ENCODE measurements at regions not wholly inside any gene's neighbourhood (a gene's known extent, or its start where the extent isn't known, plus 50 kb on each side); places are given as distances from the start of the nearest gene placed in this dataset.

- Mint-ChIP-seq H3K4me1 (ENCODE audit: low read depth) (no peaks in the 10 kb centered on the region), H3K27ac (no peak overlapping the region), H3K36me3 (ENCODE audit: low read depth) (no peaks in the 10 kb centered on the region), H3K27me3 (peaks cover 4% of the 10 kb centered on the region), H3K9me3 (no peaks in the 10 kb centered on the region), H3K4me3 (no peak overlapping the region)
- no peak for DNase-seq
Measured at GRCh38 chr19:31668921-31669320, 319.7 kb upstream of the TSHZ3 start.

DNA sequence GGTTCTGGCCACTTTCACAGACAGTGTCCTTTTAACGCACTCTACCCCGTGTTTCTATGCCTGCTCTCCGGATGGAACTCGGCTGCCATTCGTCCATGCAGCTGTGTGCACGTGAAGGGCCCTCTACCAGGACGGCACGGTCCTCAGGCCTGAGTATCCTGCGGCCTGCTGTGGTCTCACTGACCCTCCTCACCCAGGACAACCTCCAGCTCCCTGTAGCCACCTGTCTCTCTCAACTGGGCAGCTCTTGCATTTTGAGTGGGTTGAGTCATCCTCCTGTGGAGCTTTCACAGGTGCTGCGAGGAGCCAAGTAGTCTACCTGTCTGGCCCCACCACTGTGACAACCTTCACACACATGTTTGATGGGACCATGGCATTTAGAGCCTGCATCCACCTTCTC is 321.7 kb upstream of the TSHZ3 start:
- Mint-ChIP-seq H3K4me1 (ENCODE audit: low read depth) (no peaks in the 10 kb centered on the region), H3K27ac (no peak overlapping the region), H3K4me3 (no peak overlapping the region), H3K9me3 (no peaks in the 10 kb centered on the region), H3K36me3 (ENCODE audit: low read depth) (no peaks in the 10 kb centered on the region), H3K27me3 (peaks cover 4% of the 10 kb centered on the region)
- DNase-seq = no peak

DNA sequence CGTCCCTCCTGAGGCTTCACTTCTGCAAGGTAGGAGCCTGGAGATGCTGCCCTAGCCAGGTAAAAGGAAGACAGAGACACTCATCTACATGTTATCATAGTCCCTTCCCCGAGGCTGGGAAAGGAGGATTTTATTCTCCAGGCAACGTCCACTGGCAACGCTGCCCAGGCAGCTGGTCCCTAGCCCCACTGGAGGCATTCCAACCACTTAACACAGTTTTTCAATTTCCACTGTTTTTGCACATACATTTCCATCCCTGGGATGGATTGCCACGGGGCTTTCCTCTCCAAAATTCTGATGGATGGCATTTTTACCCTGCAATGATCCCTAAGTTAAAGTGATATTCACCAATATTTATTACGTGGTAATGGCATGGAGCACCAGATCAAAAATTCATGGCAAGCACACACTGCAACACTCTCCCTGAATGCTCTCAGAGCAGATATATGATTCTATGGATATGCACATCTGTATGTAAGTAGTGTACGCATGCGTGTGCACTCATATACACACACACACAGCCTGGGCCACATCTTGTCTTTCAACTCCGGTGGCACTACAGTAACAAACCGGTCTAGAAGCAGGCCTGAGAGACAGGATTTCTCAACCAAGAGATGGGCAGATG is 322.3 kb upstream of the TSHZ3 start:
- no peak overlapping the region for H3K27ac Mint-ChIP-seq
- no peaks in the 10 kb centered on the region for H3K36me3 Mint-ChIP-seq (ENCODE audit: low read depth)
- peaks cover 4% of the 10 kb centered on the region for H3K27me3 Mint-ChIP-seq
- H3K4me1 Mint-ChIP-seq (ENCODE audit: low read depth) = no peaks in the 10 kb centered on the region
- no peaks in the 10 kb centered on the region for H3K9me3 Mint-ChIP-seq
- H3K4me3 Mint-ChIP-seq = no peak overlapping the region
- no peak for DNase-seq

DNA sequence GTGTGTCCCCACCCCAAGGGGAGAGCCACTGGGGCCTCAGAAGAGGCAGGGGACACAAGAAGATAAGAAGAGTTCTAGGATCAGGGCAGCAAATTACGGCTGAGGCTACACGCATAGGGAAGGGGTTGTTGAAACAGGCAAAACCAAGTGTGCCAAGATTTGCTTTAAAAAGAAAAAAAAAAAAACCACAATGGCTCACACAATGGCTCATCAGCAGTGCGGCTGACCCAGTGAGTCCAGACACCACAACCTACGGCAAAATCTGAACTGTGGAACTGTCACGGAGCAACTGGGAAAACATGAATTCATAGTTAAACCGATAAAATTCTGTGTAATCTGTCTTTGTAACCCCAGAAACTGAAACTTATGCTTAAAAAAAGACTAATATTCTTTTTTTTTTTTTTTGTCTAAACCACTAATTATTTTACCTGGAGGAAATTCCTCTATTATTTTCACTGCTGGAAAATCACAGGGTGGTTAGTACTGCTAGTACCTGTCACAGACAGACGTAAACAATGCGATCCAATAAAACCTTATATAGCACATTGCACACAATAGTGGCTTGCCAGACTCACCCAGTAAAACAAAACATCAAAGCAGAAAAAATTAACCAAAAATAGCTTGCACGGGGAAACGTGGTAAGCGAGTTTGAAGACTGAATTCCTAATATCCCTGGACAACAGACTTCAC is 325.4 kb upstream of the TSHZ3 start:
- DNase-seq = no peak
- no peak overlapping the region for H3K4me3 Mint-ChIP-seq
- no peak overlapping the region for H3K27ac Mint-ChIP-seq
- no peaks in the 10 kb centered on the region for H3K4me1 Mint-ChIP-seq (ENCODE audit: low read depth)
- H3K27me3 Mint-ChIP-seq = peaks cover 4% of the 10 kb centered on the region
- H3K9me3 Mint-ChIP-seq = no peaks in the 10 kb centered on the region
- H3K36me3 Mint-ChIP-seq (ENCODE audit: low read depth) = no peaks in the 10 kb centered on the region

DNA sequence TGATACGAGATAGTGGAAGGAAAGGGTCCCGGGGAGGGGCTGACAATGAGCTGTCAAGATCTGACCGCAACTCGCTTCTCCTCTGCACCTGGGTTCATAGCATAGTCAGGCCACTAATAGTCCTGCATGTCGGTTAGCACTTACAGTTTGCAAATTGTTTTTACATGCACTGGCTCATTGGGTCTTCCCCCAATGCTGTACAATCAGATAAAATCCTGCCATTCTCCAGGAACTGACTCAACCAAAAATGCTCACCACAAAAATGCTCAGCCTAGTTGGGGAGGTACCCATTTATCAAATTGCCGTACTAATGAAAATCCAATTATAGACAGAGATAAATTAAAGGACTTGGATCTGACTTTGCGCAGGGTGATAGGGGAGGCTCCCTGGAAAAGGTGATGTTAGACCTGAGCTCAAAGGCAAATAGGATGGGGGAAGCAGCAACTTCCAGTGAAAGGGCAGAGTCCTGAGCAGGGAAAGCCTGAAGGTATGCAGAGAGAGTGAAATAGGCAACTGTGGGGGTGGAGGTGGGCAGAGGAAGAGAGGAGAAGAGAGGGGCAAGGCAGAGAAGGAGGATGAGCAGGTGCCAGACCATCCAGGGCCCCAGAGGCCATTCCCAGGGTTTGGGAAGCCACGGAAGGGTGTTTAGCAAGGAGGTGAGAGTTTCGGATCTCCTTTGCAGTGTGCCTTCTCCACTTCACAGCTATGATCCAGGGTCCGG is 326.1 kb upstream of the TSHZ3 start:
- Mint-ChIP-seq H3K27me3 (peaks cover 4% of the 10 kb centered on the region), H3K27ac (no peak overlapping the region), H3K9me3 (no peaks in the 10 kb centered on the region), H3K36me3 (ENCODE audit: low read depth) (no peaks in the 10 kb centered on the region), H3K4me1 (ENCODE audit: low read depth) (no peaks in the 10 kb centered on the region), H3K4me3 (no peak overlapping the region)
- no peak for DNase-seq

DNA sequence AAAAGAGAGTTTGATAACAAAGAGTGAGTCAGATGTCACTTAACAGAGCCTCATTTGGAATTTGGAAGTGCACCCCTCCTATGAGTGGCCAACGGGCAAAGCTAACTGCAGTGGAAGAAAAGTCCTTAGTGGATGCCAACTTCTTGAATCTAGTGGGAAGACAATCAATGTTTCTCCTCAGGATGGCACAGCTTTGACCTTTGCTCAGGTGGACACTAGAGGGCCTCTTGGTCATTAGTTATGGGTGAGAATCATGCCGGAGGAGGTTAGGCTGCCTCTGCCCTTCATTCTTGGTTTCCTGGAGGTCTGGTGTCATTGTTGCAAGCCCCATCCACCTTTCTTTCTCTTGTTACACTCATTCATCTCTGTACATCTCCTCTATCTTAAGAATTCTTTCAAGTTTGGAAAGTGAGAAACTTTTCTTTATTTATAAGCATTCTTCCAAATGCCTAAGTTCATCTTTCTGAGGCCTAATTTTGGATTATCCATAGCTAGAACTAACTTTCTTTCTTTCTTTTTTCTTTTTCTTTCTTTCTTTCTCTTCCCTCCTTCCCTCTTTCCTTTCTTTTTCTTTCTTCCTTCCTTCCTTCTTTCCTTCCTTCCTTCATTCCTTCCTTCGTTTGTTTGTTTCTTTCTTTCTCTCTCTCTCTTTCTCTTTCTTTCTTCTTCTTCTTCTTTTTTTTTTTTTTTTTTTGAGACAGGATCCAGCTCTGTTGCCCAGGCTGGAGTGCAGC is 327.2 kb upstream of the TSHZ3 start:
- Mint-ChIP-seq H3K27ac (no peak overlapping the region), H3K36me3 (ENCODE audit: low read depth) (no peaks in the 10 kb centered on the region), H3K4me1 (ENCODE audit: low read depth) (no peaks in the 10 kb centered on the region), H3K27me3 (peaks cover 4% of the 10 kb centered on the region), H3K9me3 (no peaks in the 10 kb centered on the region), H3K4me3 (no peak overlapping the region)
- no peak for DNase-seq

- no peaks in the 10 kb centered on the region for H3K36me3 Mint-ChIP-seq (ENCODE audit: low read depth)
- peaks cover 3% of the 10 kb centered on the region for H3K27me3 Mint-ChIP-seq
- H3K4me1 Mint-ChIP-seq (ENCODE audit: low read depth) = no peaks in the 10 kb centered on the region
- H3K27ac Mint-ChIP-seq = no peak overlapping the region
- no peak for DNase-seq
- no peak overlapping the region for H3K4me3 Mint-ChIP-seq
- no peaks in the 10 kb centered on the region for H3K9me3 Mint-ChIP-seq
Measured at GRCh38 chr19:31678421-31678820, 329.2 kb upstream of the TSHZ3 start.

DNA sequence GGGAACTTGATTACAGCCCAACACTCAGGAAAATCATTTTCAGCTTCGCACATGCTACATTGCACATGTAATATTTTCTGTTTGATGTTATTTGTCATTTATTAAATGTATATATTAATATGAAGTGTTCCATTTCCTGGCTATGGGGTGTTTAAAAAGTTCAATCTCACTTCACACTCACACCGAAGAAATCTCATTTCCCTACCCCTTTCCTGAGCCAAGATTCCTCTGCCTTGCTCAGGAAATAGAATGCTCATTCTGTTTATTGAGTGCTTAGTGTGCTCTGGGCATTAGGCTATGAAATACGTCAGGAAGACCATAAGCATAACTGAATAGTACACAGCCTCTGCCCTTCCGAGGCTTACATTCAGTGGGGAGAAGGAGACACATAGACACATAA is 331.9 kb upstream of the TSHZ3 start:
- peaks cover 2% of the 10 kb centered on the region for H3K9me3 Mint-ChIP-seq
- H3K27me3 Mint-ChIP-seq = no peaks in the 10 kb centered on the region
- H3K4me3 Mint-ChIP-seq = no peak overlapping the region
- no peak for DNase-seq
- no peaks in the 10 kb centered on the region for H3K36me3 Mint-ChIP-seq (ENCODE audit: low read depth)
- H3K27ac Mint-ChIP-seq = no peak overlapping the region
- no peaks in the 10 kb centered on the region for H3K4me1 Mint-ChIP-seq (ENCODE audit: low read depth)

GRCh38 chr19:31693131-31693932 is 344.1 kb upstream of the TSHZ3 start:
- no peaks in the 10 kb centered on the region for H3K9me3 Mint-ChIP-seq
- H3K27ac Mint-ChIP-seq = no peak overlapping the region

GRCh38 chr19:31693933-31694269 is 344.7 kb upstream of the TSHZ3 start:
- H3K36me3 Mint-ChIP-seq (ENCODE audit: low read depth) = no peaks in the 10 kb centered on the region
- peaks cover 7% of the 10 kb centered on the region for H3K27me3 Mint-ChIP-seq
- H3K4me3 Mint-ChIP-seq = no peak overlapping the region
- H3K4me1 Mint-ChIP-seq (ENCODE audit: low read depth) = no peaks in the 10 kb centered on the region
- no peaks in the 10 kb centered on the region for H3K9me3 Mint-ChIP-seq
- DNase-seq = no peak
- H3K27ac Mint-ChIP-seq = no peak overlapping the region

More at GRCh38 chr19:31693131-31693932, 344.1 kb upstream of the TSHZ3 start:
- DNase-seq = no peak
- H3K4me1 Mint-ChIP-seq (ENCODE audit: low read depth) = no peaks in the 10 kb centered on the region
- H3K27me3 Mint-ChIP-seq = peaks cover 7% of the 10 kb centered on the region
- no peak overlapping the region for H3K4me3 Mint-ChIP-seq
- no peaks in the 10 kb centered on the region for H3K36me3 Mint-ChIP-seq (ENCODE audit: low read depth)

GRCh38 chr19:31694761-31695160 is 345.5 kb upstream of the TSHZ3 start:
- H3K27ac Mint-ChIP-seq = no peak overlapping the region
- H3K9me3 Mint-ChIP-seq = no peaks in the 10 kb centered on the region
- H3K4me3 Mint-ChIP-seq = no peak overlapping the region
- H3K4me1 Mint-ChIP-seq (ENCODE audit: low read depth) = no peaks in the 10 kb centered on the region
- no peak for DNase-seq
- H3K27me3 Mint-ChIP-seq = peaks cover 7% of the 10 kb centered on the region
- no peaks in the 10 kb centered on the region for H3K36me3 Mint-ChIP-seq (ENCODE audit: low read depth)

- Mint-ChIP-seq H3K36me3 (ENCODE audit: low read depth) (no peaks in the 10 kb centered on the region), H3K4me1 (ENCODE audit: low read depth) (no peaks in the 10 kb centered on the region), H3K9me3 (peaks cover 12% of the 10 kb centered on the region), H3K27me3 (peaks cover 7% of the 10 kb centered on the region), H3K4me3 (no peak overlapping the region), H3K27ac (no peak overlapping the region)
- no peak for DNase-seq
Measured at GRCh38 chr19:31699421-31699820, 350.2 kb upstream of the TSHZ3 start.

DNA sequence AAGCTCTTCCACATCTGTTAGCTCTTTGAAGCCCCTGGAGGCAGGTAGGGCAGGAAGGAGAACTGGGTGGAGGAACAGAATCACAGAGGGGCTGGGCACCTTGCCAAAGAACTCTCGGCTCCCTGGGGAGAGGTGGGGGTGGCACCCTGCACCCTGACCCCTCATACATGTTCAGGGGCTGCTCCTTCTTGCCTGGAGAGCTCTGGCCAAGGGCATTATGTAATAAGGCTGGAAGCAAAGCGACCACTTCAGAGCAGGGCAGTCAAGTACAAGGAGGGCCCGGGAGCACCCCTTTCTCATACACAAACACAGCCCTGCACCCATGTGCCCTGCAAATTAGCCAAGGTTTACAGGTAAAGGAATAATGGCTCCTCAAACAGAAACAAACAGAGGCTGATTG is 351.9 kb upstream of the TSHZ3 start:
- H3K27me3 Mint-ChIP-seq = no peaks in the 10 kb centered on the region
- no peak overlapping the region for H3K27ac Mint-ChIP-seq
- no peak overlapping the region for H3K4me3 Mint-ChIP-seq
- no peaks in the 10 kb centered on the region for H3K4me1 Mint-ChIP-seq (ENCODE audit: low read depth)
- H3K9me3 Mint-ChIP-seq = peaks cover 15% of the 10 kb centered on the region
- no peak for DNase-seq
- no peaks in the 10 kb centered on the region for H3K36me3 Mint-ChIP-seq (ENCODE audit: low read depth)

DNA sequence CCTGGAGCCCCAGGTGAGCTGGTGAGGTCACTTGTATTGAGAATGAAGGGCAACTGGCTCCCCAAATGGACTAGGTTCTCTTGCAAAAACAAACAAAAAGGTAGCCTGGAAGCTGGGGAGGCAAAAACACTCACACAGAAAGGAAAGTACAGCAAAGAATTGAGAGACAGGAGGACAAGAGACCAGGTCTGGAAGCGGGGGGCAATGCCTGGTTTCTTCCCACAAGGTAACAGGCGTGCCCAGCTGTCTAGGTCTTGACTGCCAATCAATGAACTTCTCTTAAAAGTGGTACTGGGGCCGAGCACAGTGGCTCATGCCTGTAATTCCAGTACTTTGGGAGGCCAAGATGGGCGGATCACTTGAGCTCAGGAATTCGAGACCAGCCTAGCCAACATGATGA is 356.4 kb upstream of the TSHZ3 start:
- H3K4me3 Mint-ChIP-seq = no peak overlapping the region
- DNase-seq = no peak
- no peaks in the 10 kb centered on the region for H3K27me3 Mint-ChIP-seq
- no peaks in the 10 kb centered on the region for H3K4me1 Mint-ChIP-seq (ENCODE audit: low read depth)
- H3K36me3 Mint-ChIP-seq (ENCODE audit: low read depth) = no peaks in the 10 kb centered on the region
- peaks cover 15% of the 10 kb centered on the region for H3K9me3 Mint-ChIP-seq
- no peak overlapping the region for H3K27ac Mint-ChIP-seq

All from activated T-cell treated with anti-CD3 and anti-CD28 coated beads, Interleukin-2, amount 50 U/mL, for 24 hours (primary cell).